OCI-LY1 (cell line): ENCODE measurements at regions not wholly inside any gene's neighbourhood (a gene's known extent, or its start where the extent isn't known, plus 50 kb on each side); places are given as distances from the start of the nearest gene placed in this dataset.

Experiments used
- H2AFZ ChIP-seq: fragments of 200-600 bp; sonication (generic), shearing (Covaris generic); 2 replicates; pipeline ENCODE4 v1.6.0; 2014; ENCODE audit warnings: antibody characterized with exemption, mild to moderate bottlenecking, low read length
- H3F3A ChIP-seq: fragments of 200-600 bp; sonication (generic), shearing (Covaris generic); 2 replicates; pipeline ENCODE4 v1.6.0; 2014; ENCODE audit warnings: mild to moderate bottlenecking, antibody characterized with exemption, low read length, moderate library complexity; ENCODE audit not compliant: insufficient read depth
- H3K27ac ChIP-seq: fragments of 200-600 bp; sonication (generic); 2 replicates; pipeline ENCODE4 v1.5.1; 2014; ENCODE audit warnings: low read length, mixed run types, mild to moderate bottlenecking, low read depth; ENCODE audit not compliant: poor library complexity, severe bottlenecking
- H3K27me3 ChIP-seq: fragments of 200-600 bp; sonication (generic); 2 replicates; pipeline ENCODE4 v1.6.0; 2014; ENCODE audit warnings: antibody characterized with exemption, mild to moderate bottlenecking, low read length, moderate library complexity; ENCODE audit not compliant: insufficient read depth
- H3K36me3 ChIP-seq: fragments of 200-600 bp; sonication (generic); 2 replicates; pipeline ENCODE4 v1.6.1; 2014; ENCODE audit warnings: mild to moderate bottlenecking, antibody characterized with exemption, low read length, moderate library complexity, mixed read lengths; ENCODE audit not compliant: insufficient read depth
- H3K4me1 ChIP-seq: fragments of 200-600 bp; sonication (generic); 2 replicates; pipeline ENCODE4 v1.5.1; 2014; ENCODE audit warnings: mild to moderate bottlenecking, low read length, moderate library complexity; ENCODE audit not compliant: insufficient read depth, severe bottlenecking
- H3K4me2 ChIP-seq: fragments of 200-600 bp; sonication (generic), shearing (Covaris generic); 2 replicates; pipeline ENCODE4 v1.6.1; 2014; ENCODE audit warnings: low read length
- H3K4me3 ChIP-seq: fragments of 200-600 bp; sonication (generic); 2 replicates; pipeline ENCODE4 v1.5.1; 2014; ENCODE audit warnings: low read length, low read depth, mild to moderate bottlenecking, mixed read lengths; ENCODE audit not compliant: poor library complexity, severe bottlenecking
- H3K79me2 ChIP-seq: fragments of 200-600 bp; shearing (Covaris generic); 2 replicates; pipeline ENCODE4 v1.6.1; 2016; ENCODE audit warnings: mixed run types, low read length, mixed read lengths; ENCODE audit not compliant: insufficient read depth
- H3K9ac ChIP-seq: fragments of 200-600 bp; sonication (generic), shearing (Covaris generic); 2 replicates; pipeline ENCODE4 v1.6.1; 2014; ENCODE audit warnings: mild to moderate bottlenecking, low read length, mixed read lengths
- H3K9me2 ChIP-seq: fragments of 200-600 bp; sonication (generic), shearing (Covaris generic); 2 replicates; pipeline ENCODE4 v1.6.1; 2014; ENCODE audit warnings: low read depth, mild to moderate bottlenecking, low read length, mixed read lengths
- H3K9me3 ChIP-seq: fragments of 200-600 bp; shearing (Covaris generic); 2 replicates; pipeline ENCODE4 v1.6.1; 2014; ENCODE audit warnings: low read length, mixed read lengths
- H4K20me1 ChIP-seq: fragments of 200-600 bp; sonication (generic), shearing (Covaris generic); 2 replicates; pipeline ENCODE4 v1.6.0; 2016; ENCODE audit warnings: mild to moderate bottlenecking, low read length; ENCODE audit not compliant: insufficient read depth
- EZH2 ChIP-seq: fragments of 200-600 bp; sonication (generic), shearing (Covaris generic); IDR thresholded peaks from 2 replicates; pipeline ENCODE4 v1.8.0; 2017; ENCODE audit warnings: borderline replicate concordance, mixed run types, mild to moderate bottlenecking, antibody characterized with exemption, low read length, moderate library complexity, mixed read lengths
- TF ChIP-seq, protein P1 (sequence below): fragments of 200-600 bp; sonication (generic), shearing (Covaris generic); IDR thresholded peaks from 2 replicates; pipeline ENCODE4 v1.5.1; 2017; ENCODE audit warnings: mild to moderate bottlenecking, antibody characterized with exemption, low read length, moderate library complexity, mixed read lengths

DNA sequence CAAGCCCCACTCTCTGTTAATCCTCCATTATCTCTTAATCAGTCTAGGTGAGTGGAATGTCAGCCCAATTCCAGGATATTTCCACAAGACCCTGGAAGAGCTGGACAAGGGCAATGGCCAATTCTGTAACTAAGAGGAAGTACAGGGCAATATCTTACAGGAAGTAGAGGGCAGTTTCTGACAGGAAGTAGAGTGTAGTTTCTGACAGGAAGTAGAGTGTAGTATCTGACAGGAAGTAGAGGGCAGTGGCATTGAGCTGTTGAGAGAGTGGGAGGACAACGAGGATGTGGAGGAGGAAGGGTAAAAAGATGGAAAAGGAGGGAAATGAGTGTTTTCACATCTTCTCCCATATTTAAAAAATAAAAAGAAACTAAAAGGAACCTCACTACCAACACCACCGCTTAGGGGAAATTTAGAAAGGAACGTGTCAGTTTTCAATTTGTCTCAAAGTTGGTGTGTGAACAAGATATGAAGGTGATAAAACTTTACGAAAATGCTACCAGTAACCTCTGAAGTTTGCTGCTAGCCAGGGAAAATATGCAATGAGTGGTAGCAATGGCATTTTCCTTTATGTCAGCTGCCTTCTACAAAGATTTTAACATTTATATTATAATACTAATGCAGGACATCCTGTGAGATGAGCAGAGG, 430.9 kb upstream of the HNRNPA3 start:
- Histone ChIP-seq H3K4me2 (no peak overlapping the region), H2AFZ (peak overlapping the region; percentile 79)

DNA sequence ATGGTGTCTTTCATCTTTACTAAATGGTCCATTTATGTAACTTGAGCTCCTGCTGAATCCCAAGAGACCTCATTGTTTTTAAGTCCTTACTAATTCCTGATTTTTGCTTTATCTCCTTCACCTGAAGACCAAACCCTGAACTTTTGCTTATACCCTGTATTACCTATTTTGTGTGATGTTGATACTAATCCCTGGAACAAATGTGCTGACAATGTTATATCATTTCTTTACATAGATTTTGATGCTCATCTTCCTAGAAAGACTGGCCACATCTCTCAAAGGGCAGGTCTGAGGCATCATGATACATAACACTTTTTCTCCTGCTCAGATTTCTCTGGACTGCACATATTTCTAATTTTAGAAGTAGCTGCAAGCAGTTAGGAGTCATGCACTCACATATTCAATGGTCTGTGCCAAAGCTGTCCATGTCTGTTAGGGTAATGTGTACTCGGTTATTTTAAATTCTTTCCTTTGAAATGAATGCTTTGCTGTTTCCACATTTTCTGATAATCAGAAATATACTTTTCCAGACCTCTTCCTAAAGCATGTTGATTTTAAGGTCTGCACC, 427.9 kb upstream of the HNRNPA3 start:
- no peak overlapping the region for H3K27ac ChIP-seq
- H3K9ac ChIP-seq, result no peak overlapping the region
- H3K4me1 ChIP-seq, result no peaks in the 10 kb centered on the region
- no peaks in the 10 kb centered on the region for H3F3A ChIP-seq
- H2AFZ ChIP-seq, result no peak overlapping the region
- no peaks in the 10 kb centered on the region for H3K79me2 ChIP-seq
- H3K9me2 ChIP-seq, result no peaks in the 10 kb centered on the region
- no peak overlapping the region for H3K4me3 ChIP-seq
- H3K36me3 ChIP-seq, result no peaks in the 10 kb centered on the region
- H4K20me1 ChIP-seq, result no peaks in the 10 kb centered on the region
- H3K27me3 ChIP-seq, result no peaks in the 10 kb centered on the region
- TF ChIP-seq, protein P1, sequence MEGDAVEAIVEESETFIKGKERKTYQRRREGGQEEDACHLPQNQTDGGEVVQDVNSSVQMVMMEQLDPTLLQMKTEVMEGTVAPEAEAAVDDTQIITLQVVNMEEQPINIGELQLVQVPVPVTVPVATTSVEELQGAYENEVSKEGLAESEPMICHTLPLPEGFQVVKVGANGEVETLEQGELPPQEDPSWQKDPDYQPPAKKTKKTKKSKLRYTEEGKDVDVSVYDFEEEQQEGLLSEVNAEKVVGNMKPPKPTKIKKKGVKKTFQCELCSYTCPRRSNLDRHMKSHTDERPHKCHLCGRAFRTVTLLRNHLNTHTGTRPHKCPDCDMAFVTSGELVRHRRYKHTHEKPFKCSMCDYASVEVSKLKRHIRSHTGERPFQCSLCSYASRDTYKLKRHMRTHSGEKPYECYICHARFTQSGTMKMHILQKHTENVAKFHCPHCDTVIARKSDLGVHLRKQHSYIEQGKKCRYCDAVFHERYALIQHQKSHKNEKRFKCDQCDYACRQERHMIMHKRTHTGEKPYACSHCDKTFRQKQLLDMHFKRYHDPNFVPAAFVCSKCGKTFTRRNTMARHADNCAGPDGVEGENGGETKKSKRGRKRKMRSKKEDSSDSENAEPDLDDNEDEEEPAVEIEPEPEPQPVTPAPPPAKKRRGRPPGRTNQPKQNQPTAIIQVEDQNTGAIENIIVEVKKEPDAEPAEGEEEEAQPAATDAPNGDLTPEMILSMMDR, result no peak
- no peak for TF ChIP-seq EZH2
- H3K9me3 ChIP-seq, result peaks cover 9% of the 10 kb centered on the region; the same call in 1 of the 2 replicates
- no peak overlapping the region for H3K4me2 ChIP-seq

More for the DNA sequence above, 430.9 kb upstream of the HNRNPA3 start:
- peaks cover 9% of the 10 kb centered on the region; the same call in 1 of the 2 replicates for H3K9me3 ChIP-seq
- TF ChIP-seq EZH2, result no peak
- TF ChIP-seq, protein P1, result no peak
- no peaks in the 10 kb centered on the region for H3K27me3 ChIP-seq
- H3K4me3 ChIP-seq, result no peak overlapping the region
- H3K36me3 ChIP-seq, result no peaks in the 10 kb centered on the region
- H4K20me1 ChIP-seq, result no peaks in the 10 kb centered on the region
- no peaks in the 10 kb centered on the region for H3K79me2 ChIP-seq
- no peaks in the 10 kb centered on the region for H3K4me1 ChIP-seq
- no peaks in the 10 kb centered on the region for H3K9me2 ChIP-seq
- H3F3A ChIP-seq, result no peaks in the 10 kb centered on the region
- H3K27ac ChIP-seq, result no peak overlapping the region
- no peak overlapping the region for H3K9ac ChIP-seq

DNA sequence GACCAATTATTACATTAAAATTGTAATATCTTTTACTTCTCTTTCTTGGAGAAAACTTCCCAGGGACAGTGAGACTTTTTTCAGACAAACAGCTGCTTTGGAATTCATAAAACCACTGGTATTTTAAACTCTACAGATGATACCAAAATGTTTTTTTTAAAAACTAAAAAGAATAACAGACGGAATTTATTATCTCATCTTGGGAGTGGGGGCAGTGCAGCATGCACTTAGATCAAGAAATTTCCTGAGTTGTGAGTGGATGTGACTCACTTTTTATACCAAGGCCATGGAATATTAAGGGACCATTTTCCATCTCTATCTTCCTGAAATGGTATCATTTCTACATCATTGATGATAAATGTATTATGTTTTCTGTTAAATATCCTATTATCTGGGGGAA, 422.8 kb upstream of the HNRNPA3 start:
- Histone ChIP-seq H3K4me2 (no peak overlapping the region), H3K36me3 (no peaks in the 10 kb centered on the region), H3K9me2 (no peaks in the 10 kb centered on the region), H3K4me3 (no peak overlapping the region), H3K79me2 (no peaks in the 10 kb centered on the region), H2AFZ (no peak overlapping the region), H3K4me1 (no peaks in the 10 kb centered on the region), H3F3A (no peaks in the 10 kb centered on the region), H3K9ac (no peak overlapping the region), H3K9me3 (no peaks in the 10 kb centered on the region), H3K27ac (no peak overlapping the region), H3K27me3 (no peaks in the 10 kb centered on the region), H4K20me1 (no peaks in the 10 kb centered on the region)
- TF ChIP-seq EZH2, result no peak
- TF ChIP-seq, protein P1, result no peak
